Urothelium cell line (cell line): ENCODE measurements at regions not wholly inside any gene's neighbourhood (a gene's known extent, or its start where the extent isn't known, plus 50 kb on each side); places are given as distances from the start of the nearest gene placed in this dataset.
A peak's percentile ranks its signal among the peaks of the same experiment; 100 is the strongest.
"Not testable (repeated sequence)": the region's sequence is repeated elsewhere in the genome, so short reads cannot be mapped to it uniquely, and the experiment has no call there.

Experiments
- DNase-seq: peaks from one replicate; pipeline ENCODE4 v3.0.0; 2011; ENCODE audit warnings: low spot score, mixed read lengths
- FAIRE-seq: peaks from 2 replicates; lab custom pipeline; 2011; peaks lifted over from hg19 to GRCh38; lab: Jason Lieb, UNC

- DNase-seq = no peak
- FAIRE-seq = no peak
These were observed 91.6 kb downstream of the CMC2 start for GRCh38 chr16:80915079-80915450.

- no peak for DNase-seq
- no peak for FAIRE-seq
These were observed 92.2 kb downstream of the CMC2 start for GRCh38 chr16:80914379-80915078.

DNA sequence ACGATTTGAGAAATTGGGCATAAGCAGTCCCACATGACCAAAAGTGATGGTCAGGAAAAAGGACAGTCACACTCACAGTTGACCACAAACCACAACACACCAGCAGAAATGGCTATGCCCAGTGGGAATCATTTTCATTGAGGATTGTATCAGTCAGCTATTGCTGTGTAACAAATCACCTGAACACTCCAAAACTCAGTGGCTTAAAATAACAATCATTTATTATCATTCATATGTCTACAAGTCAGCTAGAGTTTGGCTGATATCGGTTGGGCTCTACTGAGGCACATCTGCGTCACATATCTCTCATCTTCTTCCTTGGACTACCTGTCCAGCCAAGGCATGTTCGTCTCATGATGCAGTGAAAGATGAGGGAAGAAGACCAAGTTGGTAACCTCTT lies 93.3 kb downstream of the CMC2 start:
- DNase-seq = no peak
- no peak for FAIRE-seq

- no peak for DNase-seq
- no peak for FAIRE-seq
These were observed 94.0 kb downstream of the CMC2 start for GRCh38 chr16:80912651-80913050.

- FAIRE-seq (no peak), DNase-seq (no peak)
These were observed 96.3 kb downstream of the CMC2 start for GRCh38 chr16:80910434-80910833.

DNA sequence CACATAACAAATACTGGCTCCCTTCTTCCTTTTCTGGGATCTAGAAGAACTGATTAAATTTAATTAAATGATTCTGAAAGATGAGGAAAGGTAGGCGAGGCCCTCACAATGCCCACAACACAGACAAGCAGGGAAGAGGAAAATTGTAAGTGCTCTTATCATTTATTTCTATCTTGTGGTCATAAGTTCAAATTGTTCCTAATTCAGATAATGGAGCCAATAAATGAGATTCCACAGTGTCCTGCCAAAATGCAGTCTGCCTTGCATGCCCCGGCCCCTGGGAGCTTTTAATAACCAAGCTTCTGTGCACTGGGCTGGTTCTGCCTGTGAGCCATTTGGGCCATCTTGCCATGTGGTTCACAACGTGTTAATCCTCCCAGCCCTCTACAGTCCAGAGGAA lies 97.0 kb downstream of the CMC2 start:
- DNase-seq = no peak

GRCh38 chr16:80906169-80906568 lies 100.5 kb downstream of the CMC2 start:
- not testable (repeated sequence) for DNase-seq, FAIRE-seq

More for the DNA sequence above, 97.0 kb downstream of the CMC2 start:
- FAIRE-seq = no peak

- no peak for FAIRE-seq
- DNase-seq = no peak
These were observed 99.2 kb upstream of the CDYL2 start for GRCh38 chr16:80903616-80904015.

DNA sequence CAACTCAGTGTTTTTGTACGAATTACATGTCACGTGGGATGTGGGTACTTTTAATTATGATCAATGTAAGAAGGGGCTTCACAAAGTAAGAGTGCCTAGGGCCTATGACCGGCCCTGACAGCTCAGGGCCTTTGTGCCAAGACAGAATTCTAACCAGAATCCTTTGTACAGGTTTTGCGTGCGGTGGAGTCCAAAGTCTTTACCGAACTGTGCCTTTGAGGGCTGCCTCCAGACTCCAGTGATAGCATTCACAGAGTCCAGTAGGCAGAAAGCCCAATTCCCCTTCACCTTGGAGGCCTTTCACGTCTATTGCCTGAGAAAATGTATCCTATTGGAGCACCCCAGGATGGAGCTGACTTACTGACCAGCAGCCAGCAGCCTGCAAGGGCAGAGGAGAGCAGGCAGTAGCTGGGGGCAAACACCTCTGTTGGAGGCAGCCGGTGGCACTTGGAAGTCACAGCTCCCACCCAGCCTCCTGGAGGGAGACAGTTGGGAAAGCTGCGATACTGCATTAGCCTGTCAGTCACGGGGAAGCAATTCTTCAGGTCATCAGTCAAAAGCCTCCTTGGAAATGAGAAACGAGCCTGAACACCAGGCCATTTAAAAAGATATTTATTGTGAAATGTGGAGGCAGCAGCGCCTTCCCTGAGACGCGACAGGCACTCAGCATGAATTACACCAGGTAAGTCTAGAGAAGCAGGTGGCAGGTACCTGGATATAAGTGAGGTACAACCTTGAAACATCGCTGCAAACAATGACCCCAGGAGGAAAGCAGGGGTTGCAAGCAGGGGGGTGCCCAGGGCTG lies 98.1 kb upstream of the CDYL2 start:
- DNase-seq (no peak), FAIRE-seq (no peak)

DNA sequence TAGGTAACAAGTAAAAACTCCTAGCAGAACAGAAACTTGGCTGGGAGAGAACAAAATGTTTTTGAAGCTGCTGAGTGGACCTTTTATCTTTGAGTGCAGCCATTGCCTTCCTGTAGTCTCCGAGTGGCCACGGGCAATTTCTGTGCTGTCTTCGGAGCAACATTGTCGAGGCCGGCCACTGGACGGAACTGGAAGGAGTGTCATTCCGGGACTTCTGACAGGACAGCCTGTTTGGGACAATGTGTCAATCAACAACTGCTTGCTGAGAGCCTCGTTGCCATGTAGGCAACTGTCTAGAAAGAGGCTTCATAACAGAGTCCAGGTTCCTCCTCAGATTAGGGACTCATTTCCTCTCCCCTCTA lies 96.2 kb upstream of the CDYL2 start:
- FAIRE-seq = no peak
- DNase-seq = no peak

DNA sequence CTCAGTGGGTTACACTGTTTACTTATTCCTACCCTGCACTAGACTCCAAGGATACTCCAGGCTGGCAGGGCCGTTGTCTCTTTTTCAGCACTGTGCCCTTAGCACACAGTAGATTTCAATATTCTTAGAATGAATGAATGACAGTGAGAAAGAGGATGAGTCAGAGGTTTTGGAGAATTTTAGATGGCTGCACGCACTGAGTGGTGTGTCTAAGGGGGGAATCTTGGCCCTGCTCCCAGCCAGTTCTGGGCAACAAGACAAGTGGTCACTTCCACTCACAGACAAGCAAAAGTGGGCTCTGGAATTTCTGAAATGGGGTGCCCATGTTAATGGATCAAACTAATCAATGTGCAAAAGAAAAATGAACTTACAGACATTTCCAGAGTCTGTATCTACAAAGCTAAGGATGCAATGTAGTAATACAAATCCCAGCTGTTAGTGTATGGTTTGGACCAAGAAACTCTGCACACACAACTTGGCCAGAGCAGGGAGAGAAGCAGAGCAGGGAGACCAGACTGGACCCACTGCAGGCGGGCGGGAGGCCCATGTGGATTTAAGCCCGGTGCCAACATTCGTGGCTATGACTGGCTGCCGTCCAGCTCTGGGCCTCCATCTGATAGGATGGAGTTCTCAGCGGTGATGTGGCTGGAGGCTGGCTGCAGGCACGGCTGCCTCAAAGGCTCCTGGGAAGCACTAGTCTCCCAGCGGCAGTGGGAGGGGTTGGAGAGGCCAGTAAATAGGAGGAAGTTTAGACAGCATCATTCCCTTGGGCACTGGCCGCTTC lies 95.6 kb upstream of the CDYL2 start:
- peak; percentile 78 for DNase-seq
- no peak for FAIRE-seq

- no peak for FAIRE-seq
- no peak for DNase-seq
These were observed 92.4 kb upstream of the CDYL2 start for GRCh38 chr16:80896776-80897175.

- FAIRE-seq (no peak), DNase-seq (no peak)
These were observed 89.7 kb upstream of the CDYL2 start for GRCh38 chr16:80894091-80894490.

GRCh38 chr16:80893686-80894085 lies 89.3 kb upstream of the CDYL2 start:
- FAIRE-seq = no peak
- no peak for DNase-seq

- FAIRE-seq, DNase-seq: not testable (repeated sequence)
These were observed 88.0 kb upstream of the CDYL2 start for GRCh38 chr16:80892395-80892794.

DNA sequence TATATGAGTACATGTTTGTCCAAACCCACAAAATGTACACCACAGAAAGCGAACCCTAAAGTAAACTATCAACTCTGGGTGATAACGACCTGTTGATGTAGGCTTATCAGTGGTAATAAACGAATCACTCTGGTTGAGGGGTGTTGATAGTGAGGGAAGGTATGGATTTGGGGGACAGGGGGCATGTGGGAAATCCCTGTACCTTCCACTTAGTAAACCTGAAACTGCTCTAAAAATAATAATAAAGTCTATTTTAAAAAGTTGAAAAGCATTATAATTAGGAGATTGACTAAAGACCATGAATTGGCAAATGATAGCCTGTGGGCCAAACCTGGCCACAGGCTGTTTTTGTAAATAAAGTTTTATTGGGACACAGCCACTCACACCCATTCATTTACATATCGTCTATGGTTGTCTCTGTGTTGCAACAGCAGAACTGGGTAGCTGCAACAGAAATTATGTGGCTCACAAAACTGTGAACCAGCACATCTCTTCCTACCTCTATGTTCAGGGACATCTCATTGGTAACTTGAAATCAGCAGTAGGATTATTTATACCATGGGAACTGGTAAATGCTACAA lies 85.5 kb upstream of the CDYL2 start:
- DNase-seq (no peak), FAIRE-seq (no peak)

DNA sequence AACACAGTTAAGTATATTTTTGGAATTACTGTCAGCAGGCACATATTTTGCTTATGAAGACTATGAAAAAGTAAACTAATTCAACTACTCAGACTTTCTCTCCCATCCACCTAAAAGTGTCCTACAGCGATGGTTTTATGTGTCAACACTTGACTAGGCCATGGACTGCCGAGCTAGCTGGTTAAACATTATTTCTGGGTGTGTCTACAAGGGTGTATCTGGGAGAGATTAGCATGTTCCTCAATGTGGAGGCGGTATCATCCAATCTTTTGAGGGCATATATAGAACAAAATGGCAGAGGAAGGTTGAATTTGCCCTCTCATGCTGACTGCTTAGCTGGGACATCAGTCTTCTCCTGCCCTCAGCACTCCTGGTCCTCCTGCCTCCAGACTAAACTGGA lies 82.7 kb upstream of the CDYL2 start:
- peak; percentile 5 for FAIRE-seq
- no peak for DNase-seq

GRCh38 chr16:80883816-80884215 lies 79.4 kb upstream of the CDYL2 start:
- FAIRE-seq = no peak
- no peak for DNase-seq

DNA sequence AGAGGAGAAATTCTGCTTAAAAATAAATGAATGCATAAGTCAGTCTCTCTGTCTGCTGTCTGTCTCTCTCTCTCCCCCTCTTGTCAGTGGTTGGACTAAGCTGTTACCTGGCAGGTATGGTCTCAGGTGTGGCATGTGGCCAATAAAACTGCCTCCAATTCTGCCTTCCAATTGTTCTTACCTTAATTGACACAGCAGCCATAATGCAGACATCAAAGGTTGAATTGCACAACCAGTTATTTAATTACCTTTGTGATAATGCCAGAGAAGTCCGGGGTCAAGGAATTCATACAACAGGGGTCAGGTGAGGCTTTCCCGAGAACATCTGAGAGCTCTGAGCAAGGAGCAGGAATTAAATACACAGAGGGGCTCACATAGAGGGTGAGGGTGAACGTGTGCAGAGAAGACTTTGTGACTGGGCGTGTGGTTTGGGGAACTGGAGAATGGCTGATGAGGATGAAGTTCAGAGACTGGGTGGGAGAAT lies 78.8 kb upstream of the CDYL2 start:
- DNase-seq (no peak), FAIRE-seq (no peak)

- no peak for FAIRE-seq
- DNase-seq = no peak
These were observed 71.2 kb upstream of the CDYL2 start for GRCh38 chr16:80875616-80876015.

GRCh38 chr16:80874925-80875324 lies 70.5 kb upstream of the CDYL2 start:
- DNase-seq = no peak
- FAIRE-seq = no peak
